OCI-LY1 (cell line): ENCODE measurements at regions not wholly inside any gene's neighbourhood (a gene's known extent, or its start where the extent isn't known, plus 50 kb on each side); places are given as distances from the start of the nearest gene placed in this dataset.

ENCODE experiments used
- CTCF ChIP-seq: fragments of 200-600 bp; sonication (generic), shearing (Covaris generic); IDR thresholded peaks from 2 replicates; pipeline ENCODE4 v1.5.1; 2017; ENCODE audit warnings: mild to moderate bottlenecking, antibody characterized with exemption, low read length, moderate library complexity, mixed read lengths
- EZH2 ChIP-seq: fragments of 200-600 bp; sonication (generic), shearing (Covaris generic); IDR thresholded peaks from 2 replicates; pipeline ENCODE4 v1.8.0; 2017; ENCODE audit warnings: borderline replicate concordance, mixed run types, mild to moderate bottlenecking, antibody characterized with exemption, low read length, moderate library complexity, mixed read lengths

- no peak for TF ChIP-seq CTCF
- TF ChIP-seq EZH2, result no peak
Observed at GRCh38 chr1:91171898-91172297, 150.1 kb upstream of the ZNF644 start.
